IMR-90 (cell line): ENCODE measurements at regions not wholly inside any gene's neighbourhood (a gene's known extent, or its start where the extent isn't known, plus 50 kb on each side); places are given as distances from the start of the nearest gene placed in this dataset.

Source experiments
- ATAC-seq: fragments of 200-7000 bp; cut with Tn5 transposase; 2 replicates; pipeline ENCODE4 v1.9.1; 2020; ENCODE audit warnings: low read depth, mild to moderate bottlenecking, moderate library complexity
- BruUV-seq: library from RNA; stranded (reverse); fragments of 400-500 nt; replicated peaks from 2 replicates; lab custom pipeline; 2021; lab: Mats Ljungman, UMichigan
- CTCF ChIA-PET: fragments of 300-600 bp; formaldehyde crosslinking; extraction: SDS; loops from one replicate; lab custom pipeline; 2021; ENCODE audit warnings: antibody characterized with exemption; lab: Yijun Ruan, JAX
- POLR2A ChIA-PET: fragments of 300-600 bp; sonication (Branson Sonifier 250); formaldehyde crosslinking; loops from one replicate; lab custom pipeline; 2022; ENCODE audit warnings: antibody characterized with exemption; ENCODE audit not compliant: unreplicated experiment; lab: Charles Lee
- DNase-seq: peaks from one replicate; pipeline ENCODE4 v3.0.0; 2013
- H2AFZ ChIP-seq: replicated peaks from 2 replicates; pipeline ENCODE3; 2013; ENCODE audit warnings: low read length, mild to moderate bottlenecking; ENCODE audit not compliant: poor library complexity
- H2AK5ac ChIP-seq: 2 replicates; pipeline ENCODE4 v1.6.1; 2013; ENCODE audit warnings: low read depth, low read length, inconsistent platforms
- H2AK9ac ChIP-seq: replicated peaks from 2 replicates; pipeline ENCODE3; 2013; ENCODE audit warnings: mild to moderate bottlenecking, low read depth, low read length, moderate library complexity; ENCODE audit not compliant: poor library complexity
- H2BK120ac ChIP-seq: 2 replicates; pipeline ENCODE4 v1.6.1; 2013; ENCODE audit warnings: low read depth, low read length, inconsistent platforms
- H2BK15ac ChIP-seq: 3 replicates; pipeline ENCODE4 v1.6.1; 2013; ENCODE audit warnings: low read depth, low read length, inconsistent platforms
- H2BK20ac ChIP-seq: 2 replicates; pipeline ENCODE4 v1.6.1; 2013; ENCODE audit warnings: low read depth, mild to moderate bottlenecking, inconsistent platforms, low read length, moderate library complexity
- H2BK5ac ChIP-seq: 2 replicates; pipeline ENCODE4 v1.6.1; 2013; ENCODE audit warnings: mild to moderate bottlenecking, low read depth, low read length, inconsistent platforms; ENCODE audit not compliant: poor library complexity, severe bottlenecking
- H3K14ac ChIP-seq: replicated peaks from 2 replicates; pipeline ENCODE4 v1.6.1; 2013; ENCODE audit warnings: low read depth, low read length, inconsistent platforms
- H3K18ac ChIP-seq: 2 replicates; pipeline ENCODE4 v1.6.1; 2013; ENCODE audit warnings: low read depth, low read length, control low read depth
- H3K23ac ChIP-seq: 2 replicates; pipeline ENCODE4 v1.6.1; 2013; ENCODE audit warnings: low read depth, low read length, inconsistent platforms
- H3K27ac ChIP-seq: 2 replicates; pipeline ENCODE4 v1.5.1; 2013; ENCODE audit warnings: mild to moderate bottlenecking, control low read depth, low read length; ENCODE audit not compliant: insufficient read depth
- H3K27me3 ChIP-seq: 2 replicates; pipeline ENCODE4 v1.6.1; 2013; ENCODE audit warnings: low read length; ENCODE audit not compliant: control insufficient read depth, insufficient read depth
- H3K36me3 ChIP-seq: 2 replicates; pipeline ENCODE4 v1.6.1; 2013; ENCODE audit warnings: low read length, mixed read lengths; ENCODE audit not compliant: control insufficient read depth, insufficient read depth
- H3K4ac ChIP-seq: 2 replicates; pipeline ENCODE4 v1.6.1; 2013; ENCODE audit warnings: low read depth, low read length, inconsistent platforms
- H3K4me1 ChIP-seq: 2 replicates; pipeline ENCODE4 v1.6.1; 2013; ENCODE audit warnings: low read length, mixed read lengths; ENCODE audit not compliant: control insufficient read depth, insufficient read depth
- H3K4me2 ChIP-seq: 2 replicates; pipeline ENCODE4 v1.6.1; 2013; ENCODE audit warnings: low read depth, mild to moderate bottlenecking, control low read depth, low read length, moderate library complexity
- H3K4me3 ChIP-seq: 2 replicates; pipeline ENCODE4 v1.5.1; 2013; ENCODE audit warnings: low read depth, mild to moderate bottlenecking, control low read depth, low read length, moderate library complexity; ENCODE audit not compliant: insufficient read depth
- H3K56ac ChIP-seq: 2 replicates; pipeline ENCODE4 v1.6.1; 2013; ENCODE audit warnings: low read length, inconsistent platforms; ENCODE audit not compliant: insufficient read depth; ENCODE audit errors: extremely low read depth
- H3K79me1 ChIP-seq, 2 experiments: 2 replicates each; pipeline ENCODE4 v1.6.1; 2013; ENCODE audit warnings: low read length in 2 of 2, inconsistent platforms in 1 of 2, low read depth in 1 of 2
- H3K9ac ChIP-seq: 2 replicates; pipeline ENCODE4 v1.6.1; 2013; ENCODE audit warnings: low read depth, low read length, control low read depth
- H3K9me1 ChIP-seq: 2 replicates; pipeline ENCODE4 v1.6.1; 2013; ENCODE audit warnings: low read length, inconsistent platforms; ENCODE audit not compliant: insufficient read depth
- H3K9me3 ChIP-seq: 2 replicates; pipeline ENCODE4 v1.6.1; 2013; ENCODE audit warnings: low read length; ENCODE audit not compliant: control insufficient read depth, insufficient read depth
- H4K20me1 ChIP-seq: 2 replicates; pipeline ENCODE4 v1.6.1; 2013; ENCODE audit warnings: low read length, inconsistent platforms; ENCODE audit not compliant: insufficient read depth
- H4K5ac ChIP-seq: 2 replicates; pipeline ENCODE4 v1.6.1; 2013; ENCODE audit warnings: mild to moderate bottlenecking, low read depth, low read length, control low read depth
- H4K8ac ChIP-seq, 2 experiments: 2 replicates each; pipeline ENCODE4 v1.6.1; 2013; ENCODE audit warnings: low read depth in 2 of 2, low read length in 2 of 2, control low read depth in 1 of 2, inconsistent platforms in 1 of 2
- H4K91ac ChIP-seq: 2 replicates; pipeline ENCODE4 v1.6.1; 2013; ENCODE audit warnings: low read depth, low read length, inconsistent platforms; ENCODE audit not compliant: insufficient read depth
- BHLHE40 ChIP-seq: fragments of 150-350 bp; IDR thresholded peaks from 2 replicates; pipeline ENCODE4 v1.6.1; 2016; ENCODE audit warnings: mild to moderate bottlenecking, low read depth, low read length
- CEBPB ChIP-seq: IDR thresholded peaks from 2 replicates; pipeline ENCODE4 v1.6.1; 2012; ENCODE audit warnings: low read depth, low read length, improper control_type of control experiment
- CHD1 ChIP-seq: IDR thresholded peaks from 2 replicates; pipeline ENCODE4 v1.6.1; 2012; ENCODE audit warnings: low read depth, low read length, improper control_type of control experiment
- FOS ChIP-seq: fragments of 150-350 bp; IDR thresholded peaks from 2 replicates; pipeline ENCODE4 v1.6.1; 2016; ENCODE audit warnings: low read depth, low read length
- MAFK ChIP-seq: IDR thresholded peaks from 2 replicates; pipeline ENCODE4 v1.6.1; 2012; ENCODE audit warnings: low read depth, low read length, improper control_type of control experiment
- MAZ ChIP-seq: IDR thresholded peaks from 2 replicates; pipeline ENCODE4 v1.6.1; 2012; ENCODE audit warnings: low read depth, mild to moderate bottlenecking, low read length, improper control_type of control experiment, moderate library complexity, borderline replicate concordance
- MXI1 ChIP-seq: IDR thresholded peaks from 2 replicates; pipeline ENCODE4 v1.6.1; 2012; ENCODE audit warnings: low read depth, mild to moderate bottlenecking, low read length, moderate library complexity, borderline replicate concordance
- NFE2L2 ChIP-seq: fragments of 150-350 bp; IDR thresholded peaks from 2 replicates; pipeline ENCODE4 v1.6.1; 2016; ENCODE audit warnings: low read depth, mild to moderate bottlenecking, low read length
- POLR2A ChIP-seq: IDR thresholded peaks from 2 replicates; pipeline ENCODE4 v1.6.1; 2012; ENCODE audit warnings: mild to moderate bottlenecking, low read depth, low read length
- RAD21 ChIP-seq: IDR thresholded peaks from 2 replicates; pipeline ENCODE4 v1.6.1; 2012; ENCODE audit warnings: low read length, improper control_type of control experiment
- RCOR1 ChIP-seq: IDR thresholded peaks from 2 replicates; pipeline ENCODE4 v1.6.1; 2012; ENCODE audit warnings: mild to moderate bottlenecking, low read length, improper control_type of control experiment; ENCODE audit not compliant: insufficient replicate concordance
- RFX5 ChIP-seq: IDR thresholded peaks from 2 replicates; pipeline ENCODE4 v1.8.0; 2012; ENCODE audit warnings: low read depth, mild to moderate bottlenecking, low read length, moderate library complexity
- SMC3 ChIP-seq: fragments of 150-350 bp; IDR thresholded peaks from 2 replicates; pipeline ENCODE4 v1.6.1; 2016; ENCODE audit warnings: low read depth, mild to moderate bottlenecking, antibody characterized with exemption, low read length, moderate library complexity
- WGBS, 2 experiments: methylation state at CpG; one replicate each; pipeline versions ENCODE4 v1.1.5 to v1.1.7; 2013; ENCODE audit warnings: missing lambda C conversion rate in 2 of 2; ENCODE audit not compliant: insufficient read length in 1 of 2; ENCODE audit errors: extremely low coverage in 2 of 2; 5-methylcytosine and 5-hydroxymethylcytosine counted together
- dilution Hi-C: fragments of 300-500 bp; cut with HindIII; formaldehyde crosslinking; loops from one replicate; pipeline ENCODE4 v1.14.3; 2018; ENCODE audit warnings: low sequenced_read_pairs; ENCODE audit not compliant: unreplicated experiment
- in situ Hi-C: fragments of 300-500 bp; cut with MboI; formaldehyde crosslinking; loops from 3 replicates; pipeline ENCODE4 v1.14.3; 2019; ENCODE audit warnings: low sequenced_read_pairs, inconsistent platforms, mixed read lengths
- intact Hi-C: fragments of 100-400 bp; cut with micrococcal nuclease; formaldehyde crosslinking; loops from 2 replicates; pipeline ENCODE4 v1.10.0; 2022
- TF ChIP-seq, protein P1 (sequence below): fragments of 150-350 bp; IDR thresholded peaks from 2 replicates; pipeline ENCODE4 v1.6.1; 2016; ENCODE audit warnings: low read depth, mild to moderate bottlenecking, low read length, moderate library complexity, borderline replicate concordance
- TF ChIP-seq, protein P2 (sequence below): conservative IDR thresholded peaks from 2 replicates; pipeline ENCODE4 v1.5.1; 2012; ENCODE audit warnings: mild to moderate bottlenecking, low read depth, low read length, improper control_type of control experiment
- TF ChIP-seq, protein P3 (sequence below): fragments of 150-350 bp; IDR thresholded peaks from 2 replicates; pipeline ENCODE4 v1.6.1; 2017; ENCODE audit warnings: mild to moderate bottlenecking, antibody characterized with exemption, low read length, low read depth

DNA sequence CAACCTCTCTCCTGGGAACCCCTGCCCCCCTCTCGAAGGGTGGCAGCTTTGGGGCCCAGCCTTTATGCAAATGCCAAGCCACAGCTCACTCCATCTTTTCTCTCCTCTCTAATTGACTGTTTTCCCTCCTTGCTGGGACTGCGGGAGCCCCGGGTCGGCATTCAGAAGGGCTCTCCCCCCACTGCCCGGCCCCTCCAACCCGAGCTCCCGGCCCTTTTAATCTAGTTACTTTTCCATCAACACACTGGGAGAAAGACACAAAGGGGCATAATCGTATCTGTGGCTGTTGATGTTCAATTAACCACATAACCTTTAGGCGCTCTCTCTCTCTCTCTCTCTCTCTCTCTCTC is 95.4 kb downstream of the INHBB start:
- Histone ChIP-seq H3K4me2 (no peak overlapping the region), H2AK9ac (no peak overlapping the region), H3K36me3 (no peaks in the 10 kb centered on the region), H3K9ac (no peak overlapping the region), H2AK5ac (no peak overlapping the region), H3K4me3 (no peak overlapping the region), H3K27ac (no peak overlapping the region), H3K79me1 (no peaks in the 10 kb centered on the region), H3K9me3 (no peaks in the 10 kb centered on the region; the same call in 1 of the 2 replicates), H4K5ac (no peak overlapping the region), H2BK15ac (no peak overlapping the region), H4K8ac (no peak overlapping the region), H3K4me1 (peaks cover 2% of the 10 kb centered on the region; the same call in 1 of the 2 replicates), H3K23ac (no peak overlapping the region), H2BK20ac (no peak overlapping the region), H2BK120ac (no peak overlapping the region), H3K18ac (no peak overlapping the region), H3K56ac (no peak overlapping the region), H3K4ac (no peak overlapping the region), H2BK5ac (no peak overlapping the region), H2AFZ (no peak overlapping the region), H3K9me1 (no peaks in the 10 kb centered on the region), H4K20me1 (no peaks in the 10 kb centered on the region), H3K27me3 (peaks cover 73% of the 10 kb centered on the region), H3K14ac (no peak overlapping the region), H4K91ac (no peak overlapping the region)
- DNase-seq (no peak), ATAC-seq (no peak)
- in situ Hi-C loops: no loop called here
- ChIA-PET CTCF (interaction anchor here (0.8 kb wide), 1 partner anchor 235 kb away, joined by 3 read pairs; no protein-coding TSS in a partner anchor), POLR2A (no interaction called here)
- BruUV-seq: no TSS peak
- no peak for TF ChIP-seq MAFK
- no peak for TF ChIP-seq MAZ
- no peak for TF ChIP-seq SMC3
- TF ChIP-seq, protein P1, sequence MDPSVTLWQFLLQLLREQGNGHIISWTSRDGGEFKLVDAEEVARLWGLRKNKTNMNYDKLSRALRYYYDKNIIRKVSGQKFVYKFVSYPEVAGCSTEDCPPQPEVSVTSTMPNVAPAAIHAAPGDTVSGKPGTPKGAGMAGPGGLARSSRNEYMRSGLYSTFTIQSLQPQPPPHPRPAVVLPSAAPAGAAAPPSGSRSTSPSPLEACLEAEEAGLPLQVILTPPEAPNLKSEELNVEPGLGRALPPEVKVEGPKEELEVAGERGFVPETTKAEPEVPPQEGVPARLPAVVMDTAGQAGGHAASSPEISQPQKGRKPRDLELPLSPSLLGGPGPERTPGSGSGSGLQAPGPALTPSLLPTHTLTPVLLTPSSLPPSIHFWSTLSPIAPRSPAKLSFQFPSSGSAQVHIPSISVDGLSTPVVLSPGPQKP: no peak
- no peak for TF ChIP-seq RFX5
- no peak for TF ChIP-seq BHLHE40
- TF ChIP-seq CHD1: no peak
- TF ChIP-seq, protein P2, sequence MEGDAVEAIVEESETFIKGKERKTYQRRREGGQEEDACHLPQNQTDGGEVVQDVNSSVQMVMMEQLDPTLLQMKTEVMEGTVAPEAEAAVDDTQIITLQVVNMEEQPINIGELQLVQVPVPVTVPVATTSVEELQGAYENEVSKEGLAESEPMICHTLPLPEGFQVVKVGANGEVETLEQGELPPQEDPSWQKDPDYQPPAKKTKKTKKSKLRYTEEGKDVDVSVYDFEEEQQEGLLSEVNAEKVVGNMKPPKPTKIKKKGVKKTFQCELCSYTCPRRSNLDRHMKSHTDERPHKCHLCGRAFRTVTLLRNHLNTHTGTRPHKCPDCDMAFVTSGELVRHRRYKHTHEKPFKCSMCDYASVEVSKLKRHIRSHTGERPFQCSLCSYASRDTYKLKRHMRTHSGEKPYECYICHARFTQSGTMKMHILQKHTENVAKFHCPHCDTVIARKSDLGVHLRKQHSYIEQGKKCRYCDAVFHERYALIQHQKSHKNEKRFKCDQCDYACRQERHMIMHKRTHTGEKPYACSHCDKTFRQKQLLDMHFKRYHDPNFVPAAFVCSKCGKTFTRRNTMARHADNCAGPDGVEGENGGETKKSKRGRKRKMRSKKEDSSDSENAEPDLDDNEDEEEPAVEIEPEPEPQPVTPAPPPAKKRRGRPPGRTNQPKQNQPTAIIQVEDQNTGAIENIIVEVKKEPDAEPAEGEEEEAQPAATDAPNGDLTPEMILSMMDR: no peak
- no peak for TF ChIP-seq CEBPB
- no peak for TF ChIP-seq POLR2A
- no peak for TF ChIP-seq FOS
- no peak for TF ChIP-seq RCOR1
- TF ChIP-seq NFE2L2: no peak
- TF ChIP-seq RAD21: no peak
- TF ChIP-seq, protein P3, sequence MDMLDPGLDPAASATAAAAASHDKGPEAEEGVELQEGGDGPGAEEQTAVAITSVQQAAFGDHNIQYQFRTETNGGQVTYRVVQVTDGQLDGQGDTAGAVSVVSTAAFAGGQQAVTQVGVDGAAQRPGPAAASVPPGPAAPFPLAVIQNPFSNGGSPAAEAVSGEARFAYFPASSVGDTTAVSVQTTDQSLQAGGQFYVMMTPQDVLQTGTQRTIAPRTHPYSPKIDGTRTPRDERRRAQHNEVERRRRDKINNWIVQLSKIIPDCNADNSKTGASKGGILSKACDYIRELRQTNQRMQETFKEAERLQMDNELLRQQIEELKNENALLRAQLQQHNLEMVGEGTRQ: no peak
- TF ChIP-seq MXI1: no peak
- dilution Hi-C loops: no loop called here
- 50% methylated on average over 1 of the region's 9 CpGs; no CpG with 5 or more reads in 1 of the 2 experiments for WGBS, 2 experiments
- intact Hi-C loops: no loop called here
